GM18511 (cell line): ENCODE measurements at regions not wholly inside any gene's neighbourhood (a gene's known extent, or its start where the extent isn't known, plus 50 kb on each side); places are given as distances from the start of the nearest gene placed in this dataset.

Experiments
- ATAC-seq: cut with Tn5 transposase; IDR thresholded peaks from one replicate; pipeline ENCODE4 v1.9.1; 2021; ENCODE audit warnings: mild to moderate bottlenecking, moderate library complexity; ENCODE audit not compliant: unreplicated experiment

GRCh38 chr10:90175161-90175681, 473.8 kb downstream of the KIF20B start:
- ATAC-seq, result no peak

DNA sequence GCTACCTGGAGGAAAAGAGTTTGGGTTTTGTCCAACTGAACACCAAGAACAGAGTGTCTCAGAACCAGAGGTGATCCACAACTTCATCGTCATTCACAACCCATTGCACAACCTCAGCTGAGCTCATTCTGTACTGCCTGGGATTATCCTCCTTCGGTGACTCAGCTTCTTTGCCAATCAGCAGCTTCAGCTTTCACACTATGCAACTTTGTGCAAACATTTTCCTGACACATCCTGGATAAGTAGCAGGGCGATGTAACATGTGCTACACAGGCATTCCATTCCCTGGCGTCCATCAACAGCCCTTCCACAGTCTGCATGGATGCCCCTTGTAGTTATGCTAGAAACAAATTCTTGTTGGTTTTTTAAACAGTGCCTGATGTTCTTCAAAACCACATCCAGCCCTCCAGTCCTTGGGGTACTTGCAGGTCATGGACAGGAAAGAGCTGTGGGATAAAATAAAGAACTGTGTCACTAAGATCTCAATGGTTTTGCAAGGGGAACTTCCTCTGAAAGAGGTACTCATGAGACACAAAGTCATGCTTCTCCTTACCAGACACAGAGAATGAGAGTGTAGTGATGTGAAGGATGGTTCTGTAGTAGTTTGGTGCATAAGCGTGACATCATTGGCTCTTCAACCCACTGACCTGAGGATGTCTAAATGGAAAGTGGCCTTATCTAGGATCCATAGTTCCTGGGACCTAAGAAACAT, 478.5 kb downstream of the KIF20B start:
- ATAC-seq, result no peak

DNA sequence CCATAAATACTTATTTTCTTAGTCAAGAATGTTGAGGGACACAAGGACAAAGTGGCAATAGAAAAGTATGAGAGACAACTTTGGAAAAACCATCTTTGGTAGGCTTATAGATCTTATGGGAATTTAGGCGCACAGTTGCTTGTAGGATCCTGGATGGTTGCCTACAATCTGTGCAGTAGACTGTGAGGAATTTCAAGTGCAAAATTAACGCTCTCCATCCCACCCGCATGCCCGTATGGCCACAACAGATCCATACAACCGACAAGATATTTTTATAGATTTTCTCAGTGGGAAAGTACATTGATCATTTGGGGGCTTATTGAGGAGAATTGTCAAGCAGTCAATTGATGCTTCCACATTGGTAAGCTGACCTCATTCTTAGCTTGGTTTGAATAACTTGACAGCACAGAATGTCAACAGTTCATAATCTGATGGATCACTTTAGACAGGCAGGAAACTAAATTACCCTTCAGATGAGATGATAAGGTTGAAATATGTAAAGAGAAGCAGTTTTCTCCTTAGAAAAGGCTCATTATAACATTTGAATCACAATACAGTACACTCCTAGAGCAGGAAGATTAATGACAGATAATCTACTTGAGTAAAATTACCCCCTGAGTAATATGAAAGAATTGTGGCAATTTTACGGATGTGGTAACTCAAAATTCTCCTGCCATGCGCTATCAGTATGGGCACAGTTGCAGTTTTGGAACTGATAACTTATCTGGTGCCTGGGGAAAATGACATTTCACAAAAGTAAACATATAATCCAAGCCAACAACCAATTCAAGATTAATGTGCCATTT, 479.7 kb downstream of the KIF20B start:
- ATAC-seq, result no peak

GRCh38 chr10:90192825-90193224, 491.4 kb downstream of the KIF20B start:
- ATAC-seq, result no peak

GRCh38 chr10:90193240-90193985, 492.0 kb downstream of the KIF20B start:
- ATAC-seq, result no peak

- no peak for ATAC-seq
These were observed 494.0 kb downstream of the KIF20B start for GRCh38 chr10:90195288-90195840.

DNA sequence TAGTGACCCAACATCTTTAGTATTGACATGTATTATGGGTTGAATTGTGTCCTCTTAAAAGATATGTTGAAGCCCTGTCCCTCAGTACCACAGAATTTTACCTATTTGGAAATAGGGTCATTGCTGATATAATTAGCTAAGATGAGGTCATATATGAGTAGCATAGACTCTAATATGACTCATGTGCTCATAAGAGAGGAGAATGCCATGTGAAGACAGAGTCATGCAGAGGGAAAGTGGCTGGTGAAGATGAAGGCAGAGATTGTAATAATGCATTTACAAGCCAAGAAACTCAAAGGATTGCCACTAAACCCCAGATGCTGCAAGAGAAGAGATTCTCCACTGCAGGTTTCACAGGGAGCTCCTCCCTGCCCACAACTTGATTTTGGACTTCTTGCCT, 496.4 kb downstream of the KIF20B start:
- no peak for ATAC-seq

DNA sequence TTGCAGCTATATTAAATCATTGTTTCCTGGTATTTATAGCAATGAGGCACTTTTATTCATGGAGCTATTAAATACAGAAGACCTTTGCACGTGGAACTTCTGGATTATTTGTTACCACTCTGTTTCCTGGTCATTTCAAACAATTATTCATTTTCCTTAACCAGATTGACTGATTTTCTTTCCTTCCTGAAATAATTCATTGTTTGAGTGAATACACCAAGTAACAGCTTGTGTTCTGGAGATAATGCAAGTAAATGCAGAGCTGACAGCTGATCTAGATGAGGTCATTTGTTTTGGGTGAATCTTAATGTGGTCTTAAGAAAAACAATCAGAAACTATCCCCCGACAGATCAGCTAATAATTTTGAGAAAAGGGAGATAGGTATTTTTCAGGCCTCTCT, 497.7 kb downstream of the KIF20B start:
- no peak for ATAC-seq

- no peak for ATAC-seq
These were observed 498.1 kb downstream of the KIF20B start for GRCh38 chr10:90199513-90199912.

GRCh38 chr10:90204131-90204955, 503.0 kb downstream of the KIF20B start:
- ATAC-seq, result no peak

DNA sequence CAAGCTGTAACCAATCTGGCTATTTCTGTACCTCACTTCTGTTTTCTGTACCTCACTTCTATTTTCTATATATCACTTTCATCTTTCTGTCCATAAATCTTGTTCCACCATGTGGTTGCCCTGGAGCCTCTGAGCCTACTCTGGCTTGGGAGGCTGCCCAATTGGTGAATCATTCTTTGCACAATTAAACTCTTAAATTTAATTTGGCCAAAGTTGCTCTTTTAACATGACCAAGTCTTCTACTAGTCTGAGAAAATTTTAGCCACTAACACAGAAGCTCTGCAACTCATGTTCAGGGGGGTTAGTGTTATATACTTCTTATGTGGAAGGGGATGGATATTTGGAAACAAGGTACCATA, 503.5 kb downstream of the KIF20B start:
- no peak for ATAC-seq

DNA sequence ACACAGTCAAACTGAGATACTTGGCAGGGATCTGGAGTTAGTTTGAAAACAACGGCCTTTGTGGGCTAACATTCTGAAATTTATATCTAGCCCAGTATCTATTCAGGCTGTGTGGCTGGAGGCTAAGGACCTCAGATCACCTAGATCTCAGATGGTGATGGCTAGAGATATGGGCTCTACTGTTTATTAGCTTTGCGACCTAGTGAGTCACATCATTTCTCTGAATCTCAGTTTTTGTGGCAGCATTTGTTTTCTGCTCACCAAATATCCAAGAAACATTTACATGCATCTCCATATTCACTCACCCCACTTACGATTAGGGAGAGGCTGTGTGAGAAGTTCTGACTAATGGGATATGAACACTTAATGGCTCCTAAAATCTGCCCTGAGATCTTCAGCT, 503.9 kb downstream of the KIF20B start:
- ATAC-seq, result no peak

GRCh38 chr10:90213346-90213745, 512.0 kb downstream of the KIF20B start:
- ATAC-seq, result no peak

GRCh38 chr10:90218846-90219245, 517.5 kb downstream of the KIF20B start:
- no peak for ATAC-seq

GRCh38 chr10:90222372-90222771, 521.0 kb downstream of the KIF20B start:
- ATAC-seq, result no peak

DNA sequence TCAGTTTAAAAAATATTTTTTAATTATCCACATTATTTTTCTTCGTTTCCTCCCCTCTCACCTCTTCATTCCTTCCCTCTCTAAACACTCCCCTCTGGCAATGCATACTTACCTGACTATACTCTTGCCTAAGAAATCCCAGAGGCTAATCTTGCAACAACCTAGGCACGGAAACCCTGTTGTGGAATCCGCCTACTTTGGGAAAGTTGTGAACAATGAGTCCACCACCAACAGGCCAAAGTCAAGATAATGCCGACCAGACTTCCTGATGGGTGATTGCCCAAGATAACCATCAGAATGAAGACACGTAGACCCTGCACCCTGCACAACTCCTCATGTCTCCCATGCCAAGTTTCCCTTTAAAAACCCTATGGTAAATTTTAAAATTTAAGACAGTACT, 521.5 kb downstream of the KIF20B start:
- no peak for ATAC-seq

GRCh38 chr10:90224791-90225566, 523.6 kb downstream of the KIF20B start:
- no peak for ATAC-seq

- no peak for ATAC-seq
These were observed 525.1 kb downstream of the KIF20B start for GRCh38 chr10:90226517-90226916.

GRCh38 chr10:90227217-90227656, 525.8 kb downstream of the KIF20B start:
- ATAC-seq, result no peak

- no peak for ATAC-seq
These were observed 526.4 kb downstream of the KIF20B start for GRCh38 chr10:90227786-90228185.
